ENCODE measurements at regions not wholly inside any gene's neighbourhood (a gene's known extent, or its start where the extent isn't known, plus 50 kb on each side); places are given as distances from the start of the nearest gene placed in this dataset.

DNA sequence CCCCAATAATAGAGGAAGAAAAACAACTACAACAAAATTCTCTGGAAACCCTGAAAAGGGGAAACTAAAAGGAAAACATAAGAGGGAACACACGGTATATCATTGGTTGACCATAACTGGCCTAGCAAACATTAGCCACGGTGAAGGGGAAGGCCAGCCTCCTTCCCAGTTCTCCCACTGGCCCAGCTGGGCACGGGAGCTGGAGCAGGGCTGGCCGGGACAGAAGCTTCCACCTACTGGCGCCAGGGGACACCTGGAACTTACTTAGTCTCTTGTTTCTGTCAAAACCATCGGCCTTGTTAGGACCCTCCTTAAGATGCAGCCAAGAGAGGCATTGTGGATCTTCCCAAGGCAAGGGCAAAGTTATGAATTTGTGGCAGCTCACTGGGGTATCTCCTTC is 56.1 kb upstream of the DLGAP1 start:
- no peak for DNase-seq

- peak; percentile 8 for DNase-seq
These were observed 55.6 kb upstream of the DLGAP1 start for GRCh38 chr18:4510711-4511110.

DNA sequence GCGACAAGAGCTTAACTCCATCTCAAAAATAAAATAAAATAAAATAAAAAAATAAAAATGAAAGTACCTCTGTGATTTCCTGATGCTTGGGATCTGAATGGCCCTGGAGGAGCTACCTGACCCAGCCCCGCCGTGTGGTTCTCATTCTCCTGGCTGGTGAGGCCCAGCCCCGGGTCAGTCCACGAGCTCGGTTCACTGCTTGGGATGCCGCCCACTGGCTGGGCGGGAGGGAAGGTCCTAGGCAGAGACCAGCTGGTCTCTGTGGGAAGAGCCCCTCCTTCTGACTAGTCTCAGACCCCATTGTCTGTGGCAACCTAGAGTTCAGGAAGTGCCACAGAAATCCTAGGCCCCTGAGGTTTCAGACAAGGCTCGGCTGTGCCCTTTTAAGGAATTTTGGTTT is 55.1 kb upstream of the DLGAP1 start:
- no peak for DNase-seq
